ENCODE measurements at regions not wholly inside any gene's neighbourhood (a gene's known extent, or its start where the extent isn't known, plus 50 kb on each side); places are given as distances from the start of the nearest gene placed in this dataset.

DNA sequence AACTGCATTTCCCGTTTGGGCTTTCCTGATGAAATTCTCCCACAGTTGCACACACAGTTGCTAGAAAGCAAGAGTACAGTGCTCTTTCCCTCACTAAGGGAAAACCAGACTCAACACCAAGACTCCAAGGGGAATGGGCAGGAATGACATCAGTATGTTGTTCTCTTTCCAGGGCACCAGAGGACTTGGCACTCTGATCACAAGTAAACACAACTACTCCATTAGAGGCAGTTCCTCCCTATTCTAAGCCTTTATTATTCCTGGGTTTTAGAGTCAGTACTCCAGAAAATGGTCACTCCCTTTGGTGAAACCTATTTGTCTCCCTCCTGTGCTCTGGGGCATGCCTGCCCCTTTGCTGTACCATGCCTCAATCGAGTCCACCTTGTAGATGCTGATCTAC is 52.3 kb upstream of the VGLL4 start:
- TF ChIP-seq, protein P1, sequence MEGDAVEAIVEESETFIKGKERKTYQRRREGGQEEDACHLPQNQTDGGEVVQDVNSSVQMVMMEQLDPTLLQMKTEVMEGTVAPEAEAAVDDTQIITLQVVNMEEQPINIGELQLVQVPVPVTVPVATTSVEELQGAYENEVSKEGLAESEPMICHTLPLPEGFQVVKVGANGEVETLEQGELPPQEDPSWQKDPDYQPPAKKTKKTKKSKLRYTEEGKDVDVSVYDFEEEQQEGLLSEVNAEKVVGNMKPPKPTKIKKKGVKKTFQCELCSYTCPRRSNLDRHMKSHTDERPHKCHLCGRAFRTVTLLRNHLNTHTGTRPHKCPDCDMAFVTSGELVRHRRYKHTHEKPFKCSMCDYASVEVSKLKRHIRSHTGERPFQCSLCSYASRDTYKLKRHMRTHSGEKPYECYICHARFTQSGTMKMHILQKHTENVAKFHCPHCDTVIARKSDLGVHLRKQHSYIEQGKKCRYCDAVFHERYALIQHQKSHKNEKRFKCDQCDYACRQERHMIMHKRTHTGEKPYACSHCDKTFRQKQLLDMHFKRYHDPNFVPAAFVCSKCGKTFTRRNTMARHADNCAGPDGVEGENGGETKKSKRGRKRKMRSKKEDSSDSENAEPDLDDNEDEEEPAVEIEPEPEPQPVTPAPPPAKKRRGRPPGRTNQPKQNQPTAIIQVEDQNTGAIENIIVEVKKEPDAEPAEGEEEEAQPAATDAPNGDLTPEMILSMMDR (IDR thresholded peaks at IDR 0.05), result no peak
- no peak for TF ChIP-seq EP300 (IDR thresholded peaks at IDR 0.05)

Measured in sigmoid colon (tissue), 4 donors.